ENCODE measurements at regions not wholly inside any gene's neighbourhood (a gene's known extent, or its start where the extent isn't known, plus 50 kb on each side); places are given as distances from the start of the nearest gene placed in this dataset.

GRCh38 chr1:82449506-82450057 is 648.8 kb downstream of the ADGRL2 start:
- DNase-seq (ENCODE audit: low read depth in 1 of 2, low spot score in 1 of 2), result no peak
- H3K27me3 ChIP-seq, result no peaks in the 10 kb centered on the region
- no peaks in the 10 kb centered on the region for H3K36me3 ChIP-seq
- H3K9me3 ChIP-seq (ENCODE audit: low read depth), result no peaks in the 10 kb centered on the region
- no peaks in the 10 kb centered on the region for H3K4me1 ChIP-seq (ENCODE audit: low read depth)
- no peak overlapping the region for H3K27ac ChIP-seq
- H3K4me3 ChIP-seq, result no peak overlapping the region
- no peak for TF ChIP-seq CTCF (IDR thresholded peaks at IDR 0.05; ENCODE audit: low read depth, low read length)

DNA sequence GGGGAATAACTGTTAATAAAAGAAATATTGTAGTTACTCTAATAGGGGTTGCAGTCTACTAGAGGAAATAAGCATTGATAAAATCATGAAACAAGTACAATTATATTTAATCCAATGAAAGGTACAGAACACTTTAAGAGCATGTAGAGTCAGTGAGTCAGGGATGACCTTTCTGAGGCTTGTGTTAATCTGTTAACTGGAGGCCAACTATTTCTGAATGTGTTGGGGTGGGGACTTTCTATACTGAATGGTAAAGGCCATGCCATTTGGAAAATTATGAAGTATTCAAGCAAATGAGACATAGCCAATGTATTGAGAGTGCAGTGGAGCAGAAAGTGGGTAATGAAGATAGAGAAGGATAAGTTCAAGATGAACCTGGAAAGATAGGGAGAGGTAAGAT is 646.2 kb downstream of the ADGRL2 start:
- no peaks in the 10 kb centered on the region for H3K27me3 ChIP-seq
- H3K36me3 ChIP-seq, result no peaks in the 10 kb centered on the region
- no peaks in the 10 kb centered on the region for H3K4me1 ChIP-seq (ENCODE audit: low read depth)
- no peak for TF ChIP-seq CTCF (IDR thresholded peaks at IDR 0.05; ENCODE audit: low read depth, low read length)
- H3K9me3 ChIP-seq (ENCODE audit: low read depth), result no peaks in the 10 kb centered on the region
- H3K27ac ChIP-seq, result no peak overlapping the region
- no peak for DNase-seq (ENCODE audit: low read depth in 1 of 2, low spot score in 1 of 2)
- no peak overlapping the region for H3K4me3 ChIP-seq

DNA sequence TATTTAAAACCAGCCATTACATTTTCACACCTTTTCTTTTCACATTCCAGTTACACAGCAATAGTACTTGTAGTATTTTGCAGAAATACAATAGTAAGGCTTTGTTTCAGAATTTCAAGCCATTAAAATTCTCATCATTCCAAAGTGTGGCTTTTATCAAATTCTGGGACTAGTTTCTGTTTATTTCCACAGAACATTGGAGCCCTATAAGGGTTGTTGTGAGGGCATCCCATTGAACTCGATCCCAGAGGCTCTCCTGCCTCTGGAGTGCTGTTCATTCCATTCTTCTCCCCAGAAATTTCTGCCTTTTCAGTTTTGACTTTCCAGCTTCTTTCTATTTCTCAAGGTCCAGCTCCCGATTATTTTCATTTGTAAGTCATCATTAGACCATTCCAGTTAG is 645.5 kb downstream of the ADGRL2 start:
- TF ChIP-seq CTCF (IDR thresholded peaks at IDR 0.05; ENCODE audit: low read depth, low read length), result no peak
- Histone ChIP-seq H3K27me3 (no peaks in the 10 kb centered on the region), H3K27ac (no peak overlapping the region), H3K4me1 (ENCODE audit: low read depth) (no peaks in the 10 kb centered on the region), H3K36me3 (no peaks in the 10 kb centered on the region), H3K4me3 (no peak overlapping the region), H3K9me3 (ENCODE audit: low read depth) (no peaks in the 10 kb centered on the region)
- DNase-seq (ENCODE audit: low read depth in 1 of 2, low spot score in 1 of 2), result peak in 1 of 2 donors; percentile 1

DNA sequence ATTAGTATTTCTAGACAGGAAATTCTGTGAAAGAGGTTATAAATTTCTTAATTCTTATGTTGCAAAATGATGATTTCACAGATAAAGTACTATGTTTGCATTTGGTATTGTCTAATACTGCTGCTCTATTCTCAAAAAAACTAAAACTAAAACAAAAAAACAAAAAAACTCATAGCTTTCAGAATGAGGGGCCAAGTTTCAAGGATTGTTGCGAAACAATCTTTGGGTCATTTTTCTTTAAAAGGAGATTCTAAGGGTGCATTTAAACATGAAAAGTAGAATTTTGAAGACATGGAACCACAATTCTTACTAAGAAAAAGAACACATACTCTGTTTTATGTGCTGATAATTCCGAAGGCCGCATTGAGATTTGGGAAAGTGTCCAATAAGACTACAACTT is 645.1 kb downstream of the ADGRL2 start:
- DNase-seq (ENCODE audit: low read depth in 1 of 2, low spot score in 1 of 2), result no peak
- H3K4me1 ChIP-seq (ENCODE audit: low read depth), result no peaks in the 10 kb centered on the region
- no peaks in the 10 kb centered on the region for H3K36me3 ChIP-seq
- H3K4me3 ChIP-seq, result no peak overlapping the region
- no peak overlapping the region for H3K27ac ChIP-seq
- no peaks in the 10 kb centered on the region for H3K9me3 ChIP-seq (ENCODE audit: low read depth)
- no peak for TF ChIP-seq CTCF (IDR thresholded peaks at IDR 0.05; ENCODE audit: low read depth, low read length)
- H3K27me3 ChIP-seq, result no peaks in the 10 kb centered on the region

DNA sequence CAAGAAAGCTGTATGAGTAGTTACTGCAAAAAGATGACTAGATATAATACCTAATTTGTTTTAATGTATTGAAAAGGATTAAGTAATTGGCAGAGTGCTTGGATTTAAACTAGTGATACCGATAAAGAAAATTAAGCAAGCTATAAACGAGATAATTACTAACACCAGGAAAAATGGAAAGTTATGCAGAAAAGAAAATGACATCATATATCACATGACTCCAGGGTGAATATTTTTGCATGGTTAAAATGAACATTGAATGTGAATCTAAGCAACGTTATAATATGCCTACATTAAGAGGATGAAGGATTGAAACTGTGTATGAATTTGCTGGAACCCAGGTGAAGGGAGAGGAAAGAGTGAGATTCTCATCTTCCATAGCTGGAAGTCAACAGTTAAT is 644.4 kb downstream of the ADGRL2 start:
- H3K9me3 ChIP-seq (ENCODE audit: low read depth), result no peaks in the 10 kb centered on the region
- H3K4me1 ChIP-seq (ENCODE audit: low read depth), result no peaks in the 10 kb centered on the region
- H3K4me3 ChIP-seq, result no peak overlapping the region
- no peak overlapping the region for H3K27ac ChIP-seq
- no peak for TF ChIP-seq CTCF (IDR thresholded peaks at IDR 0.05; ENCODE audit: low read depth, low read length)
- no peak for DNase-seq (ENCODE audit: low read depth in 1 of 2, low spot score in 1 of 2)
- H3K36me3 ChIP-seq, result no peaks in the 10 kb centered on the region
- H3K27me3 ChIP-seq, result no peaks in the 10 kb centered on the region

- TF ChIP-seq CTCF (IDR thresholded peaks at IDR 0.05; ENCODE audit: low read depth, low read length), result no peak
- Histone ChIP-seq H3K4me1 (ENCODE audit: low read depth) (peaks cover 11% of the 10 kb centered on the region), H3K27me3 (no peaks in the 10 kb centered on the region), H3K27ac (no peak overlapping the region), H3K4me3 (no peak overlapping the region), H3K9me3 (ENCODE audit: low read depth) (no peaks in the 10 kb centered on the region), H3K36me3 (no peaks in the 10 kb centered on the region)
- peak in 1 of 2 donors; percentile 20 for DNase-seq (ENCODE audit: low read depth in 1 of 2, low spot score in 1 of 2)
These were observed 640.7 kb downstream of the ADGRL2 start for GRCh38 chr1:82441402-82441801.
